PC-3 (cell line): ENCODE measurements at regions not wholly inside any gene's neighbourhood (a gene's known extent, or its start where the extent isn't known, plus 50 kb on each side); places are given as distances from the start of the nearest gene placed in this dataset.

Experiments
- ATAC-seq: fragments of 200-7000 bp; cut with Tn5 transposase; 2 replicates; pipeline ENCODE4 v1.9.1; 2020; ENCODE audit warnings: mild to moderate bottlenecking, moderate library complexity
- BruUV-seq: library from RNA; stranded (reverse); fragments of 400-500 nt; replicated peaks from 2 replicates; lab custom pipeline; 2021; lab: Mats Ljungman, UMichigan
- CTCF ChIA-PET: fragments of 300-600 bp; sonication (Branson Sonifier 250); formaldehyde crosslinking; loops from one replicate; lab custom pipeline; 2022; ENCODE audit warnings: antibody characterized with exemption; lab: Charles Lee
- POLR2A ChIA-PET: fragments of 300-600 bp; sonication (Branson Sonifier 250); formaldehyde crosslinking; loops from one replicate; lab custom pipeline; 2022; ENCODE audit warnings: antibody characterized with exemption; ENCODE audit not compliant: unreplicated experiment; lab: Charles Lee
- DNase-seq: peaks from one replicate; pipeline ENCODE4 v3.0.0-alpha.2; 2015
- H2AFZ ChIP-seq: fragments of 300-600 bp; sonication (generic); 2 replicates; pipeline ENCODE4 v1.6.0; 2016; ENCODE audit warnings: antibody characterized with exemption, low read length
- H3F3A ChIP-seq: fragments of 300-600 bp; sonication (generic); one replicate; pipeline ENCODE4 v1.6.0; 2017; ENCODE audit warnings: antibody characterized with exemption, low read length, control low read depth, mild to moderate bottlenecking; ENCODE audit not compliant: unreplicated experiment
- H3K27ac ChIP-seq: fragments of 300-600 bp; sonication (generic); 2 replicates; pipeline ENCODE4 v1.5.1; 2016; ENCODE audit warnings: mild to moderate bottlenecking, low read length
- H3K27me3 ChIP-seq: fragments of 300-600 bp; sonication (generic); 2 replicates; pipeline ENCODE4 v1.6.1; 2016; ENCODE audit warnings: low read length, mixed read lengths
- H3K36me3 ChIP-seq: fragments of 300-600 bp; sonication (generic); 2 replicates; pipeline ENCODE4 v1.6.1; 2016; ENCODE audit warnings: low read depth, mixed run types, low read length, mixed read lengths
- H3K4me1 ChIP-seq: fragments of 300-600 bp; sonication (generic); 2 replicates; pipeline ENCODE4 v1.5.1; 2016; ENCODE audit warnings: low read length; ENCODE audit not compliant: insufficient read depth
- H3K4me2 ChIP-seq: fragments of 300-600 bp; sonication (generic); 2 replicates; pipeline ENCODE4 v1.6.0; 2016; ENCODE audit warnings: low read length
- H3K4me3 ChIP-seq: fragments of 300-600 bp; sonication (generic); 2 replicates; pipeline ENCODE4 v1.5.1; 2016; ENCODE audit warnings: mild to moderate bottlenecking, low read length, mixed read lengths
- H3K79me2 ChIP-seq: fragments of 300-600 bp; sonication (generic); 2 replicates; pipeline ENCODE4 v1.6.1; 2017; ENCODE audit warnings: low read length, mixed read lengths
- H3K9ac ChIP-seq: fragments of 300-600 bp; sonication (generic); 2 replicates; pipeline ENCODE4 v1.6.0; 2016; ENCODE audit warnings: mild to moderate bottlenecking, low read length
- H3K9me2 ChIP-seq: fragments of 300-600 bp; sonication (generic); replicated peaks from 2 replicates; pipeline ENCODE4 v1.6.1; 2016; ENCODE audit warnings: mixed run types, low read length, mixed read lengths
- H3K9me3 ChIP-seq: fragments of 300-600 bp; sonication (generic); 2 replicates; pipeline ENCODE4 v1.6.1; 2016; ENCODE audit warnings: low read length, mixed read lengths
- H4K20me1 ChIP-seq: fragments of 300-600 bp; sonication (generic); 2 replicates; pipeline ENCODE4 v1.6.1; 2016; ENCODE audit warnings: low read length, mixed read lengths
- CTCF ChIP-seq: fragments of 300-600 bp; sonication (generic); conservative IDR thresholded peaks from 2 replicates; pipeline ENCODE4 v1.5.1; 2017; ENCODE audit warnings: antibody characterized with exemption, low read depth, mild to moderate bottlenecking, low read length
- EZH2 ChIP-seq: fragments of 300-600 bp; sonication (generic); IDR thresholded peaks from one replicate; pipeline ENCODE4 v1.6.1; 2017; ENCODE audit warnings: antibody characterized with exemption, mild to moderate bottlenecking, low read length; ENCODE audit not compliant: unreplicated experiment
- EZH2phosphoT487 ChIP-seq: fragments of 300-600 bp; sonication (generic); IDR thresholded peaks from 2 replicates; pipeline ENCODE4 v1.6.1; 2018; ENCODE audit warnings: mild to moderate bottlenecking, antibody characterized with exemption, low read length, borderline replicate concordance
- intact Hi-C: fragments of 100-400 bp; cut with micrococcal nuclease; formaldehyde crosslinking; loops from 2 replicates; pipeline ENCODE4 v1.9.0; 2023

- Histone ChIP-seq H3K4me2 (no peak overlapping the region), H3K9me2 (no peaks in the 10 kb centered on the region), H3K36me3 (no peaks in the 10 kb centered on the region), H3K27me3 (no peaks in the 10 kb centered on the region; the same call in 1 of the 2 replicates), H3K4me3 (no peak overlapping the region), H3F3A (no peaks in the 10 kb centered on the region), H3K79me2 (no peaks in the 10 kb centered on the region), H3K9me3 (no peaks in the 10 kb centered on the region), H4K20me1 (no peaks in the 10 kb centered on the region), H3K4me1 (no peaks in the 10 kb centered on the region), H2AFZ (no peak overlapping the region), H3K9ac (no peak overlapping the region), H3K27ac (no peak overlapping the region)
- POLR2A ChIA-PET: no interaction called here
- TF ChIP-seq CTCF (no peak), EZH2 (no peak), EZH2phosphoT487 (no peak)
- CTCF ChIA-PET: no interaction called here
- BruUV-seq: no TSS peak
- DNase-seq (no peak), ATAC-seq (no peak)
- intact Hi-C loops: no loop called here
Observed at GRCh38 chr19:29079356-29080032, 133.5 kb downstream of the UQCRFS1 start.

- BruUV-seq: no TSS peak
- H3F3A ChIP-seq: no peaks in the 10 kb centered on the region
- H3K9ac ChIP-seq: no peak overlapping the region
- POLR2A ChIA-PET: no interaction called here
- CTCF ChIA-PET: no interaction called here
- no peaks in the 10 kb centered on the region; the same call in 1 of the 2 replicates for H3K27me3 ChIP-seq
- H3K9me2 ChIP-seq: no peaks in the 10 kb centered on the region
- DNase-seq (no peak), ATAC-seq (no peak)
- intact Hi-C loops: no loop called here
- H3K36me3 ChIP-seq: no peaks in the 10 kb centered on the region
- H3K4me3 ChIP-seq: no peak overlapping the region
- no peak for TF ChIP-seq EZH2phosphoT487
- no peak overlapping the region for H3K27ac ChIP-seq
- H2AFZ ChIP-seq: no peak overlapping the region
- no peaks in the 10 kb centered on the region for H4K20me1 ChIP-seq
- H3K79me2 ChIP-seq: no peaks in the 10 kb centered on the region
- no peak overlapping the region for H3K4me2 ChIP-seq
- H3K9me3 ChIP-seq: no peaks in the 10 kb centered on the region
- no peaks in the 10 kb centered on the region for H3K4me1 ChIP-seq
Observed at GRCh38 chr19:29076963-29077362, 136.0 kb downstream of the UQCRFS1 start.

GRCh38 chr19:29076161-29076560 is 136.8 kb downstream of the UQCRFS1 start:
- Histone ChIP-seq H3K27me3 (no peaks in the 10 kb centered on the region; the same call in 1 of the 2 replicates), H3K4me2 (no peak overlapping the region), H3F3A (no peaks in the 10 kb centered on the region), H3K36me3 (no peaks in the 10 kb centered on the region), H3K79me2 (no peaks in the 10 kb centered on the region), H3K9me2 (no peaks in the 10 kb centered on the region), H3K27ac (no peak overlapping the region), H3K4me3 (no peak overlapping the region), H4K20me1 (no peaks in the 10 kb centered on the region), H3K4me1 (no peaks in the 10 kb centered on the region), H2AFZ (no peak overlapping the region), H3K9me3 (no peaks in the 10 kb centered on the region), H3K9ac (no peak overlapping the region)
- ATAC-seq: no peak
- TF ChIP-seq CTCF (no peak), EZH2 (no peak), EZH2phosphoT487 (no peak)
- no peak for DNase-seq
- intact Hi-C loops: no loop called here
- POLR2A ChIA-PET: no interaction called here
- CTCF ChIA-PET: no interaction called here
- no TSS peak for BruUV-seq
